ENCODE measurements at regions not wholly inside any gene's neighbourhood (a gene's known extent, or its start where the extent isn't known, plus 50 kb on each side); places are given as distances from the start of the nearest gene placed in this dataset.

GRCh38 chr19:31499281-31500196 is 150.3 kb upstream of the TSHZ3 start:
- TF ChIP-seq POLR2A (IDR thresholded peaks at IDR 0.05; ENCODE audit: low read depth, low read length) (no peak), TAF1 (IDR thresholded peaks at IDR 0.05; ENCODE audit: low read depth, low read length) (no peak), POLR2AphosphoS5 (IDR thresholded peaks at IDR 0.05; ENCODE audit: low read depth, low read length) (no peak)
